Left cardiac atrium (tissue), 4 donors: ENCODE measurements at regions not wholly inside any gene's neighbourhood (a gene's known extent, or its start where the extent isn't known, plus 50 kb on each side); places are given as distances from the start of the nearest gene placed in this dataset.
A peak's percentile ranks its signal among the peaks of the same experiment; 100 is the strongest.
"Not testable (repeated sequence)": the region's sequence is repeated elsewhere in the genome, so short reads cannot be mapped to it uniquely, and the experiment has no call there.

Experiments used
- ATAC-seq, 2 donors: fragments of 200-7000 bp; cut with Tn5 transposase; one replicate each; pipeline ENCODE4 v1.9.1; 2020; ENCODE audit warnings: mild to moderate bottlenecking in 2 of 2, moderate library complexity in 2 of 2
- DNase-seq: peaks from one replicate; pipeline ENCODE4 v3.0.0-alpha.2; 2020
- intact Hi-C, 2 donors: fragments of 100-400 bp; cut with DNase I; formaldehyde crosslinking; loops; one replicate each; pipeline versions ENCODE4 v1.14.1 to v1.15.1; 2022 to 2023
- donor health status: DM: no; HTN: yes; CAD: no.
- donor health status: DM: no; HTN: yes; CAD: no; lungs with severe emphysema.
- donor health status: DM: yes; HTN: yes; CAD: no.
- donor health status: Dilated cardiomyopathy.

DNA sequence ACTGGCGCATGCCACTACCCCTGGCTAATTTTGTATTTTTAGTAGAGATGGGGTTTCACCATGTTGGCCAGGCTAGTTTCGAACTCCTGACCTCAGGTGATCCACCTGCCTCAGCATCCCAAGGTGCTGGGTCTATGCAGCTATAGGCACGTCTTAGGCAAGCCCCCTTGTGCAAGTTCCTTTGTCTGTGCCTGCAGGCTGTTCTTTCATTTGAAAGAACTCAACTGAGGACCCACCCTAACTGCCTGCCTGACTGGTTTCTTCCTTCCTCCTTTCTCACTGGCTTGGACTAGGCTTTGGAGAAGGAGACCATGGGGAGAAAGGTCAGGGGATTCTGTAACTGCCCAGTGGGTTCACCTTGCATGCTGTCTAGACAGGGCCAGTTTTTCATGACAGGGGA lies 361.0 kb downstream of the TYW1 start:
- intact Hi-C loops, DNase-seq, ATAC-seq: not testable (repeated sequence)

DNA sequence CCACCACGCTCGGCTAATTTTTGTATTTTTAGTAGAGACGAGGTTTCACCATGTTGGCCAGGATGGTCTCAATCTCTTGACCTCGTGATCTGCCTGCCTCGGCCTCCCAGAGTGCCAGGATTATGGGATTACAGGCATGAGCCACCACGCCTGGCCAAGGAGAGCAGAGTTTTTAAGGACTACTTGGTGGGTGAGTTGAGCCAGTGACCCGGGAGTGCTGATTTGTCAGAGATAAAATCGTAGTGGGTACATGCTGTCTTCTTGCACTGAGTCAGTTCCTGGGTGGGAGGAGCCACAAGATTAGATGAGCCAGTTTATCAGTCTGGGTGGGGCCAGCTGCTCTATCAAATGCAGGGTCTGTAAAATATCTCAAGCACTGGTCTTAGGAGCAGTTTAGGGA lies 361.7 kb downstream of the TYW1 start:
- DNase-seq, intact Hi-C loops: not testable (repeated sequence)
- peak in 1 of 2 donors; percentile 60 for ATAC-seq

GRCh38 chr7:67358738-67359137 lies 362.1 kb downstream of the TYW1 start:
- DNase-seq, ATAC-seq, intact Hi-C loops: not testable (repeated sequence)

DNA sequence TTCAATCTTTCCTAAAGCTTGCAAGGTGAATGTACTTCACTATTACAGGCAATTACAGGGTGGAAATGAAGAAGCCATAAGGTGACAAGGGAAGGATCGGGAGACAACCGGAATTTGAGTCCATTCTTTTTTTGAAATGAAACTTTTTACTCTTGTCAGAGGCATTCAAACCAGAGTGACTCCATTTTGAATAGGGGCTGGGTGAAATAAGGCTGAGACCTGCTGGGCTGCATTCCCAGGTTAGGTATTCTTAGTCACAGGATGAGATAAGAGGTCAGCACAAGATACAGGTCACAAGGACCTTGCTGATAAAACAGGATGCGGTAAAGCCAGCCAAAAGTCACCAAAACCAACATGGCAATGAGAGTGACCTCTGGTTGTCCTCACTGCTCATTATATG lies 363.3 kb downstream of the TYW1 start:
- ATAC-seq = peak in 1 of 2 donors; percentile 11
- no peak for DNase-seq

DNA sequence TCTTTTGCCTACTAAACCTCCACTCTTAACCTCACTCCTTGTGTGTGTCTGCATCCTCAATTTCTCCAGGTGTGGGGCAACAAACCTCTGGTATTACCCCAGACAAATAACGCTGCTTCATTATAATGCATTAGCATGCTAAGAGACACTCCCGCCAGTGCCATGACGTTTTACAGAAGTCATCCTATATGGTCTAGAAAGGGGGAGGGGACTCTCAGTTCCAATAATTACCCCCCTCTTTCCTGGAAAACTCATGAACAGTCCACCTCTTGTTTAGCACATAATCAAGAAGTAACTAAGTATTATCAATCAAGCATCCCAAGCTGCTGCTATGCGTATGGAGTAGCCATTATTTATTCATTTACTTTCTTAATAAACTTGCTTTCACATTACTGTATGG lies 364.5 kb downstream of the TYW1 start:
- DNase-seq (no peak), ATAC-seq (no peak)
- intact Hi-C loops = no loop called here

More for the DNA sequence above, 363.3 kb downstream of the TYW1 start:
- intact Hi-C loops = no loop called here

GRCh38 chr7:67364441-67365017 lies 367.9 kb downstream of the TYW1 start:
- DNase-seq (no peak), ATAC-seq (peak; percentile 27 to 30)
- intact Hi-C loops = no loop called here

GRCh38 chr7:67371429-67372305 lies 375.0 kb downstream of the TYW1 start:
- intact Hi-C loops = no loop called here
- peak; percentile 45 for DNase-seq
- peak; percentile 92 for ATAC-seq

DNA sequence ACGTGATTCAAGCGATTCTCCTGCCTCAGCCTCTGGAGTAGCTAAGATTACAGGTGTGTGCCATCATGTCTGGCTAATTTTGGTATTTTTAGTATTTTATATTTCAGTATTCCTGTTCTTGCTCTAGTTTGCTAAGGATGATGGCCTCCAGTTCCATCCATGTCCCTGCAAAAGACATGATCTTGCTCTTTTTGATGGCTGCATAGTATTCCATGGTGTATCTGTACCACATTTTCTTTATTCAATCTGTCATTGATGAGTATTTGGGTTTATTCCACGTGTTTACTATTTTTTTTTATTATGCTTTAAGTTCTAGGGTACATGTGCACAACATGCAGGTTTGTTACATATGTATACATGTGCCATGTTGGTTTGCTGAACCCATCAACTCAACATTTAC lies 376.8 kb downstream of the TYW1 start:
- ATAC-seq, DNase-seq, intact Hi-C loops: not testable (repeated sequence)

GRCh38 chr7:67375427-67375826 lies 378.8 kb downstream of the TYW1 start:
- intact Hi-C loops = no loop called here
- ATAC-seq (no peak), DNase-seq (no peak)

- DNase-seq (peak; percentile 54), ATAC-seq (peak; percentile 89 to 90)
- intact Hi-C loops = no loop called here
Measured at GRCh38 chr7:67377939-67378862, 381.6 kb downstream of the TYW1 start.

- ATAC-seq (no peak), DNase-seq (no peak)
- intact Hi-C loops = no loop called here
Measured at GRCh38 chr7:67380326-67380725, 383.7 kb downstream of the TYW1 start.

- no peak for DNase-seq
- intact Hi-C loops = no loop called here
- ATAC-seq = no peak
Measured at GRCh38 chr7:67380858-67381257, 384.2 kb downstream of the TYW1 start.

GRCh38 chr7:67387851-67388250 lies 391.2 kb downstream of the TYW1 start:
- intact Hi-C loops = no loop called here
- DNase-seq (no peak), ATAC-seq (no peak)

GRCh38 chr7:67391168-67391567 lies 394.5 kb downstream of the TYW1 start:
- intact Hi-C loops = no loop called here
- ATAC-seq (no peak), DNase-seq (no peak)

GRCh38 chr7:67392596-67393438 lies 396.2 kb downstream of the TYW1 start:
- no peak for DNase-seq
- no peak for ATAC-seq
- intact Hi-C loops = no loop called here

DNA sequence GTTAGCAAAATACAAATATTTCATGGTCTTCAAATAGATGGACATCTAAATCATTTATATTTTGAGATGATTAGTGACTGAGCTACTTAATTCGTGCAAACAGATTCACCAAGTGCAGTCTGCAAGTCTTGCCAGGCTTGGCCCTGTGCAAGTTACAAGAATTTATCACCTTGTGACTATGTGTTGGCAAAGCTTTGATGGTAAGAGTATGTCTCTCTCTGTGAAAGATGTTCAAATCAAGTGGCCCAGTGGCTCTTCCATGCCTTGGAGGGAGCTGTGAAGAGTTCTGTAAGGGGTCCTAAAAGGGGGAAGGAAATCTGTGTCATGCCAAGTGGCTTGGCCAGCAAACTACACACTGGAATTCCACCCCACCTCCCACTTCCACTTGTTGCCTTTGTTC lies 397.3 kb downstream of the TYW1 start:
- intact Hi-C loops = no loop called here
- DNase-seq (no peak), ATAC-seq (no peak)

DNA sequence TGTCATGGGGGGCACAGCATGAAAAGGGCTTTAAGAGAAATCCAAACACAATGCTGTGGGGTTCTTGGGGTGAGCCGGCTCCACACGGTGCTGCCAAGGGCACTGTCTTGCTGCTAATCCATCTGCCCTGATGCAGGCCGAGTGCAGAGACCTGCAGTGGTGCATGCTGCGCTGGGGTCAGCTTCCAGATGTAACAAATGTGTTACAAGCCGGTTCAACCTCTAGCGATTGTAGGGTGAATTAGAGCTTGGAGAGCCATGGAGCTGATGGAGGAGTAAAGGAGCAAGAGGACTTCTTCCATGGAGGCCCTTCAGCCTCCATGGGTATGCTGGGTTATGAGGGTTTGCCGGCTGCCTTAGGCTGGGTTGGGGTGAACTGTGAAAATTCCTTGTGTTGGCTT lies 402.3 kb downstream of the TYW1 start:
- ATAC-seq (no peak), DNase-seq (no peak)
- intact Hi-C loops = no loop called here

- DNase-seq = no peak
- ATAC-seq = no peak
- intact Hi-C loops = no loop called here
Measured at GRCh38 chr7:67401492-67401891, 404.9 kb downstream of the TYW1 start.

- DNase-seq (no peak), ATAC-seq (no peak)
- intact Hi-C loops = no loop called here
Measured at GRCh38 chr7:67402280-67402679, 405.6 kb downstream of the TYW1 start.
